GM21447 (cell line): ENCODE measurements at regions not wholly inside any gene's neighbourhood (a gene's known extent, or its start where the extent isn't known, plus 50 kb on each side); places are given as distances from the start of the nearest gene placed in this dataset.
"Not testable (repeated sequence)": the region's sequence is repeated elsewhere in the genome, so short reads cannot be mapped to it uniquely, and the experiment has no call there.

Experiments used
- ATAC-seq: cut with Tn5 transposase; IDR thresholded peaks from one replicate; pipeline ENCODE4 v1.9.1; 2021; ENCODE audit not compliant: unreplicated experiment

GRCh38 chrX:857376-857775, 226.8 kb downstream of the SHOX start:
- ATAC-seq, result no peak

- ATAC-seq, result no peak
These were observed 226.1 kb downstream of the SHOX start for GRCh38 chrX:856566-857290.

GRCh38 chrX:853304-853703, 222.7 kb downstream of the SHOX start:
- no peak for ATAC-seq

GRCh38 chrX:850471-850916, 219.9 kb downstream of the SHOX start:
- ATAC-seq, result no peak

GRCh38 chrX:848386-848785, 217.8 kb downstream of the SHOX start:
- no peak for ATAC-seq

GRCh38 chrX:843306-843705, 212.7 kb downstream of the SHOX start:
- no peak for ATAC-seq

- ATAC-seq, result no peak
These were observed 210.0 kb downstream of the SHOX start for GRCh38 chrX:840556-840955.

GRCh38 chrX:838666-839065, 208.1 kb downstream of the SHOX start:
- ATAC-seq, result not testable (repeated sequence)

GRCh38 chrX:835857-836256, 205.3 kb downstream of the SHOX start:
- not testable (repeated sequence) for ATAC-seq

- ATAC-seq, result no peak
These were observed 199.9 kb downstream of the SHOX start for GRCh38 chrX:830532-830931.

- no peak for ATAC-seq
These were observed 198.6 kb downstream of the SHOX start for GRCh38 chrX:829145-829544.

- no peak for ATAC-seq
These were observed 197.9 kb downstream of the SHOX start for GRCh38 chrX:828411-828959.

- no peak for ATAC-seq
These were observed 195.9 kb downstream of the SHOX start for GRCh38 chrX:826448-826847.

GRCh38 chrX:825991-826390, 195.4 kb downstream of the SHOX start:
- ATAC-seq, result no peak

- ATAC-seq, result not testable (repeated sequence)
These were observed 192.5 kb downstream of the SHOX start for GRCh38 chrX:823073-823472.

GRCh38 chrX:821327-822107, 190.9 kb downstream of the SHOX start:
- no peak for ATAC-seq

- ATAC-seq, result no peak
These were observed 189.1 kb downstream of the SHOX start for GRCh38 chrX:819684-820083.

GRCh38 chrX:817759-818300, 187.2 kb downstream of the SHOX start:
- no peak for ATAC-seq

GRCh38 chrX:817147-817546, 186.6 kb downstream of the SHOX start:
- not testable (repeated sequence) for ATAC-seq

- ATAC-seq, result no peak
These were observed 185.8 kb downstream of the SHOX start for GRCh38 chrX:816411-816810.

GRCh38 chrX:810186-810585, 179.6 kb downstream of the SHOX start:
- ATAC-seq, result no peak

- no peak for ATAC-seq
These were observed 178.5 kb downstream of the SHOX start for GRCh38 chrX:809081-809480.
